ENCODE measurements at regions not wholly inside any gene's neighbourhood (a gene's known extent, or its start where the extent isn't known, plus 50 kb on each side); places are given as distances from the start of the nearest gene placed in this dataset.
"Not testable (repeated sequence)": the region's sequence is repeated elsewhere in the genome, so short reads cannot be mapped to it uniquely, and the experiment has no call there.

- DNase-seq (ENCODE audit: low read depth) = peak; percentile 84
Measured at GRCh38 chr5:164204338-164204946, 699.0 kb downstream of the MAT2B start.

DNA sequence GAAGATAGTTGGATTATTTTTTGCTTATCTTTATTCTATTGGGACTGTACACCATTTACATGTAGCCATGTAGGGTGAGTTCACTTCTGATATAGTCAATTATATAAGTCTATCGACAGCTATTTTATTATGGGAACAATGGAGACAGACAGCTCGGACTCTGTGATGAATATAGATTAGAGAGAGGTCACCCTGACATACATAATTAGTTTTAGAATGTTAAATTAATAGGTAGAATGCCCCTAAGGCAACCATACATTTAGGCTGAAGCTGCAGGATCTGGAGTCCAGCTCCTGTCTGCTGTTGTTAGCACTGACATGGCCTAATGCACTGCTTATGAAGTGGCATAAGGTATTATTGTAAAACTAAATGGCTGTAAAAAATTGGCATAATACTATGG lies 700.8 kb downstream of the MAT2B start:
- DNase-seq (ENCODE audit: low read depth) = no peak

- DNase-seq (ENCODE audit: low read depth) = peak; percentile 35
Measured at GRCh38 chr5:164207646-164208045, 702.2 kb downstream of the MAT2B start.

DNA sequence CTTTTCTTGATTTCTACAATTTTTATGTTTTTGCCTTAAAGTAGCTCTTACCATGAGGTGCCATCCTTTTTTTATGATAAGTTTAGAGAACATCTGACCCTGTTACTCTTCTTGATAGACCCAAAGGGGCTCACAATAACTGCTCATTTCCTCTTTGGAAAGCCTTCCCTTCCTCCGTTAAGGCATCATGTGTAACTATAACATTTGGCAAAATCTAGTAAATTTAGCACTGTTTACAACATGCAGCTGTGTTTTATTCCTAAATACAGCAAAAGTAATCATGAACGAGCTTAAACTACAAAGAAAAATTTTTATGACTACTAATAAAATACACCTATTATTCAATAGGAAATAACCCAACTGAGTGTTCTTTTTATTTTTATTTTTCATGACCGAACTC lies 705.1 kb downstream of the MAT2B start:
- DNase-seq (ENCODE audit: low read depth) = no peak

DNA sequence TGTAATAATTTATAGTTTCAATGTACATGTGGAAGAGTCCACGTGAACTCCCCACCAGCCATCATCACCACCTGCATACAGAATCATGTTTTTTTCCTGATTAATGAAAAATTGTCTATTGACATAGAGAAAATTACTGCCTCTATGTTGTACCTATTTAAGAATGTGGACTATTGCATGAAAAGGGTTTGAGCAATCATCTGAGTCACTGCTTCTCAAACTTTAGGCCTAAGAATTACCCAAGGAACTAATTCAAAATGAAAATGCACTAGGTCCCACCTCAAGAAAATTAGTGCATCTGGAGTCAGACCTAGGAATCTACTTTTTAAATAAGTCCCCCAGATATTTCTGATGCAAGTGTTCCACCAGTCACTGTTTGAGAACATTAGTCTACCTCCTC lies 709.3 kb downstream of the MAT2B start:
- peak; percentile 49 for DNase-seq (ENCODE audit: low read depth)

DNA sequence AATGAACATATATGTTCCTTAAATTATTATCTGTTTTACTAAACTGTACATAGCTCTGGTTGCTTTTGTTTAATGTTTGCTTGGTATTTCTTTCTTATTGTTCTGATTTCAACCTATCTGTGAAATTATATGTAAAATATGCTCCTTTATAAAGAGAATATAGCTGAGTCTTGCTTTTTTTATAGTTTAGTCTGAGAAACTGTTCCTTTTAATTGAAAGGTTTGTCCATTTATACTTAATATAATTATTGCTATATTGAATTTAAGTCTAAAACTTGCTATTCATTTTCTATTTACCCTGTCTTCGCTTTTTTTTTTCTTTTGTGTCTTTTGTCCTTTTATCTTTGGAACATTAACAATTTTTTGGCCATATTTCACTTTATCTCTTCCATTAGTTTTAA lies 712.0 kb downstream of the MAT2B start:
- DNase-seq (ENCODE audit: low read depth) = no peak

DNA sequence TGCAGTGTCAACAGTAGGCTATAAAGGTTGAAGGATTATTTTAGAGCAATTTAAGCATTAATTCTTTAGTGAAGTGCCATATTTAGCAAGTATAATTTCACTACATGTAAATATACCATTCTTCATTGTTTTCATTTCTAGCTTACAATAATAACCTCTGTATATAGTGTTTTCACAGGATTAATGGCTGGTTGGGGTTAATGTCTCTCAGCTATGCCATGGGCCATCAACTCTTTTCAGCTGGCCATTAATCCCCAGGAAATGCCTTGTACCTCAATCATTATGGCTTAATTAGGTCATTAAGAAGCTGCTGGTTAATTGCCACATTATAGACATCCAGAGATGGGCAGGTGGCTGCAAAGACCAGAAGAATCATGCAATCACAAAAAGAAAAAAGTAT lies 715.1 kb downstream of the MAT2B start:
- DNase-seq (ENCODE audit: low read depth) = no peak

- no peak for DNase-seq (ENCODE audit: low read depth)
Measured at GRCh38 chr5:164224236-164224635, 718.8 kb downstream of the MAT2B start.

- DNase-seq (ENCODE audit: low read depth) = no peak
Measured at GRCh38 chr5:164224772-164225171, 719.4 kb downstream of the MAT2B start.

- DNase-seq (ENCODE audit: low read depth) = no peak
Measured at GRCh38 chr5:164230341-164230740, 724.9 kb downstream of the MAT2B start.

DNA sequence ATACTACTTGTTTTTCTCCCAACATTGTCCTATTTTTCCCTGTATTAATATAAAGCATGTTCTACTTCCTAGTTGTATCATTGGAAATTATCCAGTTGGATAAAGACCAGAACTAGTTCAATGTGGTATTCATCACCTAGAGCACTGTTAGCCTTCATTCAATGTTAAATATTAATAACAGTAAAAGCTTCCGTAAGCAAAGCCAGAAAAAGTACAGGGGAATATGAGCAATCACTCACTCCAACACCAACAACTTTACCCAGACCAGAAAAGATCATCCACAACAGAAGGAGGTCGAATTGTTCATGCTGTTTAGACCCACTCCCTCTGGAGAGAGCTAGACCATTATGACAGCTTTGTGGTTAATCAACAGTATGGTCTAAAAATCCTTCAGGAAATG lies 728.4 kb downstream of the MAT2B start:
- peak; percentile 62 for DNase-seq (ENCODE audit: low read depth)

GRCh38 chr5:164234321-164234720 lies 728.9 kb downstream of the MAT2B start:
- DNase-seq (ENCODE audit: low read depth) = peak; percentile 1

DNA sequence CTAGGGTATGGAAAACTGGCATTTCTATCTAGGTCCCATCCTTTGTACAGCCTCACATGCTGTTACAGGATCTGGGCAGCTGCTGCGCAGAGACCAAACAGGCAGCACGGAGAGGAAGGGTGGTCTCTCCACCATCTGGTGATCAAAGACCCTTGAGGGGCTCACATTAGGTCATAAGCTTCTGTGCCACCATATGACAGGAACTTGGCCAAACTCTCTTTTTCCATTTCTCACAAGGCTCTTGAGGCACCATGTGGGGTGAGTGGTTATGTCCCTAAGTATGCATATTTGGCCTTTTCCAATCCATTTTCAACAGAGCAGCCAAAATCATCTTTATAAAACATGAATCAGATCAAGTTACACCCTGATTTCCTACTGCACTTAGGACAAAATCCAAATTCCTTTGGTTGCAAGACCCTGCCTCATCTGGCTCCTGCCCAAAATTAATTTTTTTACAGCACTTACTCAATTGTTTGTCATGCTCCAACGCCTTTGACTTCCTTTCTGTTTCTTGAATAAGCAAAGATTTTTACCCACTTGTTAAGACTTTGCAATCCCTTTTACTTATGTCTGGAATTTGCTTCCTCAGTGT lies 730.0 kb downstream of the MAT2B start:
- peak; percentile 93 for DNase-seq (ENCODE audit: low read depth)

DNA sequence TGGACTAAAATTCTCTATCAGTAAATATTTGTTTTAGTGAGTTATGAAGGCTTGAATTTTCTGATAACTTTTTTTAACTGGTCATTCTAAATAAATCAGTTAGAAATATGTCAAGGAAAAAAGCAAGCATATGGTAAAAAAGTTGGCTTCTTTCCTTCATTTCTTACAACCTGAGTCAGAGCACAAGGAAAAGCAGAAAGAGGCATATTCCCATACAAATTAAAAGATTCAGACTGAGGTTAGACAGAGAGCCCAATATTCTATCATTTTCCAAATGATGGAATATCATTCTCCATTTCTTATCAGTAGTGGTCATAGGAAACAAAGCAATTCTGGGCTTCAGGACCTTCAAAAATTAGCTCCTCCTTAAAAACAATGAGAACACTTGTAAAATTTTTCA lies 732.1 kb downstream of the MAT2B start:
- DNase-seq (ENCODE audit: low read depth) = peak; percentile 29

- not testable (repeated sequence) for DNase-seq (ENCODE audit: low read depth)
Measured at GRCh38 chr5:164251781-164252180, 746.4 kb downstream of the MAT2B start.

DNA sequence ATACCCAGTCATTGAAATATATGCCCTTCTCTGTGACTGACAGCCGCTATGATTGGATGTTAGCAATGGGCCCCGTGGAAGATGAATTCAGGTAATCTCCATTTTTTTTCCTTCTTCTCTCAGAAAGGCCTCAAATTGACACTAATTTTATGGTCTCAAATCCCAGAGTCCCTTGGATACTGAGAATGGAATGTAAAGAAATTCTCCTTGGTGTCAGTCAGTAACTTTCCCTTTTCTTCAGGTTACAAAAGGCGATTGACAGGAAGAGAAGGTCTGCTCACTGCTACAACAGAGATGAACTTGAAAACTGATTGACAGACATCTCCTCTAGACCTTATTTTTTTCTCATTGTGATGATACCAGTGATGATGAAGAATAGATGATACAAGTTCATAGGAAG lies 748.3 kb downstream of the MAT2B start:
- no peak for DNase-seq (ENCODE audit: low read depth)

GRCh38 chr5:164255598-164256213 lies 750.3 kb downstream of the MAT2B start:
- no peak for DNase-seq (ENCODE audit: low read depth)

GRCh38 chr5:164256351-164256750 lies 750.9 kb downstream of the MAT2B start:
- DNase-seq (ENCODE audit: low read depth) = peak; percentile 45

- DNase-seq (ENCODE audit: low read depth) = no peak
Measured at GRCh38 chr5:164256954-164257353, 751.5 kb downstream of the MAT2B start.

- no peak for DNase-seq (ENCODE audit: low read depth)
Measured at GRCh38 chr5:164265566-164265965, 760.1 kb downstream of the MAT2B start.

GRCh38 chr5:164266571-164266970 lies 761.2 kb downstream of the MAT2B start:
- no peak for DNase-seq (ENCODE audit: low read depth)

DNA sequence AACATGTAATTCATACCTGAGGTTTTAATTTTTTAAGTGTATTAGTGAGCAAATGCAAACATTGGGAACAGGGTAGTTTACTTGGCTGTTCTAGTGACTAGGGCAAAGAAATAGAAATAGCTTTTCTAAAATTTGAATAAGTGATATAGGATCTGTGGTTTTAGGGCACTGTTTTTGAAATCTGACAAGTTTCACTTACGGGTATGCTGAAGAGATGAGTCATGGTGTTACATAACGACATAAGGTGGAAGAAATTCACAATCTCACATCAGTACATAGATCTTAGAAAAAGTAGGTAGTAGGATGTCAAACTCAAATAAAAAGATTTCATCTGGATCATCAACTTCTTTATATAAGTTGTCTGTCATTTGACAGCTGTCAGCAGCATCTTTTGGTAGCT lies 772.3 kb downstream of the MAT2B start:
- peak; percentile 69 for DNase-seq (ENCODE audit: low read depth)

GRCh38 chr5:164289526-164289925 lies 784.1 kb downstream of the MAT2B start:
- DNase-seq (ENCODE audit: low read depth) = peak; percentile 23

GRCh38 chr5:164296603-164297080 lies 791.2 kb downstream of the MAT2B start:
- DNase-seq (ENCODE audit: low read depth) = peak; percentile 11
